ENCODE measurements at regions not wholly inside any gene's neighbourhood (a gene's known extent, or its start where the extent isn't known, plus 50 kb on each side); places are given as distances from the start of the nearest gene placed in this dataset.

DNA sequence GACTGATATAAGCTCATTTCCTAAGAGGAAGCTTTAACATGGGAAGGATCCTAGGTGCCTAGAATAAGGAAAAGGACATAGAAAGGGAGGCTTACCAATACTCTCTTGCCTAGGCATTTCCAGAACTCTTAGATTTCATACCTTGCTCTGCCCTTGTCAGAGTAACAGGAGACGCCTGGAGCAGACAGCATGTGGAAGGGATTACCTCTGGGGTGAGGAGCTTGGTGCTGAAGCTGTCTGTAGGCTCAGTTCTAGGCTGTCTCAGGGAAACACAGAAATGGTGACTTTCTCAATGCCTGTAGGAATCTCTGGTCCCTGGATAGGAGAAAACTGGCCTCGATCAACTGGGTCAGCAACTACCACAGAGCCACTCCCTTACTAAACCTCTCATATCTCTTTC is 150.0 kb downstream of the SLC4A3 start:
- Histone ChIP-seq H3K4me2 (ENCODE audit: low read length) (no peak overlapping the region), H3K9me3 (ENCODE audit: low read length) (no peaks in the 10 kb centered on the region), H3K27ac (ENCODE audit: low read length) (no peak overlapping the region), H3K79me2 (replicated peaks; ENCODE audit: insufficient read depth, low read length) (no peaks in the 10 kb centered on the region), H3K36me3 (ENCODE audit: insufficient read depth, low read length) (no peaks in the 10 kb centered on the region), H3K27me3 (ENCODE audit: insufficient read depth, low read depth, low read length) (no peaks in the 10 kb centered on the region), H4K20me1 (ENCODE audit: insufficient read depth) (no peaks in the 10 kb centered on the region), H3K9ac (ENCODE audit: low read length) (no peak overlapping the region), H3K4me3 (ENCODE audit: low read length) (no peak overlapping the region), H2AFZ (ENCODE audit: low read depth, low read length) (no peak overlapping the region), H3K9me2 (ENCODE audit: insufficient read depth, low read length) (no peaks in the 10 kb centered on the region), H3F3A (ENCODE audit: insufficient read depth, low read length, poor library complexity, severe bottlenecking) (no peaks in the 10 kb centered on the region)
- TF ChIP-seq MXI1 (conservative IDR thresholded peaks at IDR 0.05; ENCODE audit: poor library complexity, severe bottlenecking) (no peak), SMC3 (conservative IDR thresholded peaks at IDR 0.05; ENCODE audit: poor library complexity) (no peak), POLR2AphosphoS5 (IDR thresholded peaks at IDR 0.05) (no peak), RAD21 (conservative IDR thresholded peaks at IDR 0.05) (no peak), EZH2 (IDR thresholded peaks at IDR 0.05; ENCODE audit: borderline replicate concordance, insufficient read depth, low read length, poor library complexity, severe bottlenecking) (no peak), TAF1 (IDR thresholded peaks at IDR 0.05; ENCODE audit: low read depth) (no peak), EP300 (conservative IDR thresholded peaks at IDR 0.05; ENCODE audit: poor library complexity, severe bottlenecking) (no peak)
- TF ChIP-seq, protein P1, sequence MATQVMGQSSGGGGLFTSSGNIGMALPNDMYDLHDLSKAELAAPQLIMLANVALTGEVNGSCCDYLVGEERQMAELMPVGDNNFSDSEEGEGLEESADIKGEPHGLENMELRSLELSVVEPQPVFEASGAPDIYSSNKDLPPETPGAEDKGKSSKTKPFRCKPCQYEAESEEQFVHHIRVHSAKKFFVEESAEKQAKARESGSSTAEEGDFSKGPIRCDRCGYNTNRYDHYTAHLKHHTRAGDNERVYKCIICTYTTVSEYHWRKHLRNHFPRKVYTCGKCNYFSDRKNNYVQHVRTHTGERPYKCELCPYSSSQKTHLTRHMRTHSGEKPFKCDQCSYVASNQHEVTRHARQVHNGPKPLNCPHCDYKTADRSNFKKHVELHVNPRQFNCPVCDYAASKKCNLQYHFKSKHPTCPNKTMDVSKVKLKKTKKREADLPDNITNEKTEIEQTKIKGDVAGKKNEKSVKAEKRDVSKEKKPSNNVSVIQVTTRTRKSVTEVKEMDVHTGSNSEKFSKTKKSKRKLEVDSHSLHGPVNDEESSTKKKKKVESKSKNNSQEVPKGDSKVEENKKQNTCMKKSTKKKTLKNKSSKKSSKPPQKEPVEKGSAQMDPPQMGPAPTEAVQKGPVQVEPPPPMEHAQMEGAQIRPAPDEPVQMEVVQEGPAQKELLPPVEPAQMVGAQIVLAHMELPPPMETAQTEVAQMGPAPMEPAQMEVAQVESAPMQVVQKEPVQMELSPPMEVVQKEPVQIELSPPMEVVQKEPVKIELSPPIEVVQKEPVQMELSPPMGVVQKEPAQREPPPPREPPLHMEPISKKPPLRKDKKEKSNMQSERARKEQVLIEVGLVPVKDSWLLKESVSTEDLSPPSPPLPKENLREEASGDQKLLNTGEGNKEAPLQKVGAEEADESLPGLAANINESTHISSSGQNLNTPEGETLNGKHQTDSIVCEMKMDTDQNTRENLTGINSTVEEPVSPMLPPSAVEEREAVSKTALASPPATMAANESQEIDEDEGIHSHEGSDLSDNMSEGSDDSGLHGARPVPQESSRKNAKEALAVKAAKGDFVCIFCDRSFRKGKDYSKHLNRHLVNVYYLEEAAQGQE (IDR thresholded peaks at IDR 0.05; ENCODE audit: borderline replicate concordance): no peak
- TF ChIP-seq, protein P2, sequence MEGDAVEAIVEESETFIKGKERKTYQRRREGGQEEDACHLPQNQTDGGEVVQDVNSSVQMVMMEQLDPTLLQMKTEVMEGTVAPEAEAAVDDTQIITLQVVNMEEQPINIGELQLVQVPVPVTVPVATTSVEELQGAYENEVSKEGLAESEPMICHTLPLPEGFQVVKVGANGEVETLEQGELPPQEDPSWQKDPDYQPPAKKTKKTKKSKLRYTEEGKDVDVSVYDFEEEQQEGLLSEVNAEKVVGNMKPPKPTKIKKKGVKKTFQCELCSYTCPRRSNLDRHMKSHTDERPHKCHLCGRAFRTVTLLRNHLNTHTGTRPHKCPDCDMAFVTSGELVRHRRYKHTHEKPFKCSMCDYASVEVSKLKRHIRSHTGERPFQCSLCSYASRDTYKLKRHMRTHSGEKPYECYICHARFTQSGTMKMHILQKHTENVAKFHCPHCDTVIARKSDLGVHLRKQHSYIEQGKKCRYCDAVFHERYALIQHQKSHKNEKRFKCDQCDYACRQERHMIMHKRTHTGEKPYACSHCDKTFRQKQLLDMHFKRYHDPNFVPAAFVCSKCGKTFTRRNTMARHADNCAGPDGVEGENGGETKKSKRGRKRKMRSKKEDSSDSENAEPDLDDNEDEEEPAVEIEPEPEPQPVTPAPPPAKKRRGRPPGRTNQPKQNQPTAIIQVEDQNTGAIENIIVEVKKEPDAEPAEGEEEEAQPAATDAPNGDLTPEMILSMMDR (IDR thresholded peaks at IDR 0.05; ENCODE audit: poor library complexity, severe bottlenecking): no peak

DNA sequence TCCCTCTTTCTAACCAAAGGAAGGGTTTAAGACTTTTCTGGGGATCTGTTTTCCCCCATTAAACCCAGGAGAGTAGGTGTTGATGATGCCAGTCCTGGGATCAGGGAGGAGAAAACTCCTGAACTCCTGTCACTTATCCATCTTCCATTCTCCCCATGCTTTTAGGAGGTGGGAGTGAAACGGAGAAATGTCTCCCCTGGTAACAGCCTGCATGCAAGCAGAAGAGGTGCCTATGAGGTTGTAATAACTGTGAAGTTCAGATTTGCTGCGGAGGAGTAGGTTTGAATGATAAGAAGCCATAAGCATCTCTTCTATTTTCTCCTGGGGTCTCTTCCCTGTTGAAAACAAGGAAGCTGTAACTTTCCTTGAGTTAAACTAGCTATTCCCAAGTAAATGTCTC is 150.8 kb downstream of the SLC4A3 start:
- H3K4me3 ChIP-seq (ENCODE audit: low read length): no peak overlapping the region
- H3K9ac ChIP-seq (ENCODE audit: low read length): no peak overlapping the region
- no peaks in the 10 kb centered on the region for H4K20me1 ChIP-seq (ENCODE audit: insufficient read depth)
- H3K9me3 ChIP-seq (ENCODE audit: low read length): no peaks in the 10 kb centered on the region
- no peaks in the 10 kb centered on the region for H3K27me3 ChIP-seq (ENCODE audit: insufficient read depth, low read depth, low read length)
- no peaks in the 10 kb centered on the region for H3K79me2 ChIP-seq (replicated peaks; ENCODE audit: insufficient read depth, low read length)
- H3K36me3 ChIP-seq (ENCODE audit: insufficient read depth, low read length): no peaks in the 10 kb centered on the region
- H3K27ac ChIP-seq (ENCODE audit: low read length): no peak overlapping the region
- TF ChIP-seq POLR2AphosphoS5 (IDR thresholded peaks at IDR 0.05) (no peak), EZH2 (IDR thresholded peaks at IDR 0.05; ENCODE audit: borderline replicate concordance, insufficient read depth, low read length, poor library complexity, severe bottlenecking) (no peak), MXI1 (conservative IDR thresholded peaks at IDR 0.05; ENCODE audit: poor library complexity, severe bottlenecking) (no peak)
- no peak overlapping the region for H2AFZ ChIP-seq (ENCODE audit: low read depth, low read length)
- no peaks in the 10 kb centered on the region for H3F3A ChIP-seq (ENCODE audit: insufficient read depth, low read length, poor library complexity, severe bottlenecking)
- H3K4me2 ChIP-seq (ENCODE audit: low read length): no peak overlapping the region
- no peaks in the 10 kb centered on the region for H3K9me2 ChIP-seq (ENCODE audit: insufficient read depth, low read length)
